OCI-LY3 (cell line): ENCODE measurements at regions not wholly inside any gene's neighbourhood (a gene's known extent, or its start where the extent isn't known, plus 50 kb on each side); places are given as distances from the start of the nearest gene placed in this dataset.

Source experiments
- EZH2phosphoT487 ChIP-seq: fragments of 200-600 bp; shearing (Covaris generic); IDR thresholded peaks from 2 replicates; pipeline ENCODE4 v1.6.1; 2018; ENCODE audit warnings: antibody characterized with exemption, mixed run types, low read depth
- TF ChIP-seq, protein P1 (sequence below): fragments of 200-600, 300-600 bp; sonication (generic); IDR thresholded peaks from 2 replicates; pipeline ENCODE4 v1.5.1; 2014; ENCODE audit warnings: antibody characterized with exemption, low read length, low read depth

DNA sequence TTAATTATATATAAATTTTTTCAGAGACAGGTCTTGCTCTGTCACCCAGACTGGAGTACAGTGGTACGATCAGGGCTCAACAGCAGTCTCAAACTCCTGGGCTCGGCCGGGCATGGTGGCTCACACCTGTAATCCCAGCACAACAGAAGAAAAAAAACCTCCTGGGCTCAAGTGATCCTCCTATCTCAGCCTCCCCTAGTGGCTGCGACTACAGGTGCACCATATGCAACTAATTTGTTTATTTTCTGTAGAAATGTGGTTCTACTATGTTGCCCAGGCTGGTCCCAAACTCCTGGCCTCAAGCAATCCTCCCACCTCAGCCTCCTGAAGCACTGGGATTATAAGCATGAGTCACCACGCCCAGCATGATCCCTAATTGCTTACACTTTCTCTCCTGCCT, 56.1 kb upstream of the SLC35C1 start:
- TF ChIP-seq, protein P1, sequence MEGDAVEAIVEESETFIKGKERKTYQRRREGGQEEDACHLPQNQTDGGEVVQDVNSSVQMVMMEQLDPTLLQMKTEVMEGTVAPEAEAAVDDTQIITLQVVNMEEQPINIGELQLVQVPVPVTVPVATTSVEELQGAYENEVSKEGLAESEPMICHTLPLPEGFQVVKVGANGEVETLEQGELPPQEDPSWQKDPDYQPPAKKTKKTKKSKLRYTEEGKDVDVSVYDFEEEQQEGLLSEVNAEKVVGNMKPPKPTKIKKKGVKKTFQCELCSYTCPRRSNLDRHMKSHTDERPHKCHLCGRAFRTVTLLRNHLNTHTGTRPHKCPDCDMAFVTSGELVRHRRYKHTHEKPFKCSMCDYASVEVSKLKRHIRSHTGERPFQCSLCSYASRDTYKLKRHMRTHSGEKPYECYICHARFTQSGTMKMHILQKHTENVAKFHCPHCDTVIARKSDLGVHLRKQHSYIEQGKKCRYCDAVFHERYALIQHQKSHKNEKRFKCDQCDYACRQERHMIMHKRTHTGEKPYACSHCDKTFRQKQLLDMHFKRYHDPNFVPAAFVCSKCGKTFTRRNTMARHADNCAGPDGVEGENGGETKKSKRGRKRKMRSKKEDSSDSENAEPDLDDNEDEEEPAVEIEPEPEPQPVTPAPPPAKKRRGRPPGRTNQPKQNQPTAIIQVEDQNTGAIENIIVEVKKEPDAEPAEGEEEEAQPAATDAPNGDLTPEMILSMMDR = no peak
- TF ChIP-seq EZH2phosphoT487 = no peak
